HG03354 (cell line): ENCODE measurements at regions not wholly inside any gene's neighbourhood (a gene's known extent, or its start where the extent isn't known, plus 50 kb on each side); places are given as distances from the start of the nearest gene placed in this dataset.
"Not testable (repeated sequence)": the region's sequence is repeated elsewhere in the genome, so short reads cannot be mapped to it uniquely, and the experiment has no call there.

Source experiments
- ATAC-seq: cut with Tn5 transposase; IDR thresholded peaks from one replicate; pipeline ENCODE4 v1.9.1; 2021; ENCODE audit warnings: mild to moderate bottlenecking; ENCODE audit not compliant: unreplicated experiment, poor library complexity, severe bottlenecking

GRCh38 chr5:17077440-17078233 is 139.8 kb upstream of the BASP1 start:
- no peak for ATAC-seq

- no peak for ATAC-seq
These were observed 137.9 kb upstream of the BASP1 start for GRCh38 chr5:17079562-17079961.

- no peak for ATAC-seq
These were observed 137.1 kb upstream of the BASP1 start for GRCh38 chr5:17080361-17080760.

- no peak for ATAC-seq
These were observed 136.3 kb upstream of the BASP1 start for GRCh38 chr5:17081142-17081541.

GRCh38 chr5:17083276-17083675 is 134.2 kb upstream of the BASP1 start:
- not testable (repeated sequence) for ATAC-seq

GRCh38 chr5:17087035-17087434 is 130.4 kb upstream of the BASP1 start:
- ATAC-seq, result no peak

GRCh38 chr5:17088051-17088450 is 129.4 kb upstream of the BASP1 start:
- ATAC-seq, result no peak

GRCh38 chr5:17089001-17089400 is 128.4 kb upstream of the BASP1 start:
- no peak for ATAC-seq

- no peak for ATAC-seq
These were observed 127.7 kb upstream of the BASP1 start for GRCh38 chr5:17089690-17090089.

- ATAC-seq, result no peak
These were observed 126.6 kb upstream of the BASP1 start for GRCh38 chr5:17090839-17091238.

- ATAC-seq, result no peak
These were observed 122.6 kb upstream of the BASP1 start for GRCh38 chr5:17094830-17095229.

- ATAC-seq, result no peak
These were observed 120.3 kb upstream of the BASP1 start for GRCh38 chr5:17096952-17097695.

- ATAC-seq, result no peak
These were observed 117.5 kb upstream of the BASP1 start for GRCh38 chr5:17099946-17100345.

GRCh38 chr5:17103461-17103860 is 114.0 kb upstream of the BASP1 start:
- no peak for ATAC-seq

GRCh38 chr5:17105744-17106418 is 111.5 kb upstream of the BASP1 start:
- ATAC-seq, result no peak

- ATAC-seq, result no peak
These were observed 110.9 kb upstream of the BASP1 start for GRCh38 chr5:17106521-17106920.

- not testable (repeated sequence) for ATAC-seq
These were observed 105.2 kb upstream of the BASP1 start for GRCh38 chr5:17112091-17112716.

- no peak for ATAC-seq
These were observed 104.1 kb upstream of the BASP1 start for GRCh38 chr5:17113174-17113958.

- ATAC-seq, result no peak
These were observed 103.2 kb upstream of the BASP1 start for GRCh38 chr5:17114233-17114632.
